ENCODE measurements at regions not wholly inside any gene's neighbourhood (a gene's known extent, or its start where the extent isn't known, plus 50 kb on each side); places are given as distances from the start of the nearest gene placed in this dataset.
"Not testable (repeated sequence)": the region's sequence is repeated elsewhere in the genome, so short reads cannot be mapped to it uniquely, and the experiment has no call there.

DNA sequence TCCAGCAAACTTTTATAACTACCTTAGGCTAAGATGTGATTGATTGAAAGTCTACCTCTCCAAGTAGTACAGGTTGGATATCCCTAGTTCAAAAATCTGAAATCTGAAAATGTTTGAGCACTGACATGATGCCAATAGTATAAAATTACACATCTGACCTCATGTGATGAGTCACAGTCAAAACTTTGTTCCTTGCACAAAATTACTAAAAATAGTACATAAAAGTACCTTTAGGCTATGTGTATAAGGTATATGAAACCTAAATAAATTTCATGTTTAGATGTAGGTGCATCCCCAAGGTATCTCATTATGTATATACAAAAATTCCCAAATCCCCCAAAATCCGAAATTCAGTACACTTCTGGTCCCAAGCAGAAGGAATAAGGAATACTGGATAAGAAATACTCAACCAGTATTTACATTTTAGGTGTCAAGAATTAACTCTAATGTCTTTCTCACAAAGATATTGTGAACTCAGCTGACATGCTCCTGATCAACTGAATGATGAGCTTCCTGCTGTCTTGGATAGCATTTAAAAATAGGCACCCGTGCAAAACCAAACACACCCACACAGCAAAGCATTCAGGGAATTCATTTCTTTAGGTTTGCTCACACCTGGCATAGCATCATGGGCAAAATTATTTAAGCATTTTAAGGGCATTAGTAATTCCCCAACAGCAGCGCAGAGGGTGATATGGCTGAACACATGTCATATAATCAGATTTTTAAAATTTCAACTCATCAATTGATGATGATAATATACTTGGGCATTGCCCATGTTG, 497.4 kb upstream of the MEIS1 start:
- no peak for DNase-seq

DNA sequence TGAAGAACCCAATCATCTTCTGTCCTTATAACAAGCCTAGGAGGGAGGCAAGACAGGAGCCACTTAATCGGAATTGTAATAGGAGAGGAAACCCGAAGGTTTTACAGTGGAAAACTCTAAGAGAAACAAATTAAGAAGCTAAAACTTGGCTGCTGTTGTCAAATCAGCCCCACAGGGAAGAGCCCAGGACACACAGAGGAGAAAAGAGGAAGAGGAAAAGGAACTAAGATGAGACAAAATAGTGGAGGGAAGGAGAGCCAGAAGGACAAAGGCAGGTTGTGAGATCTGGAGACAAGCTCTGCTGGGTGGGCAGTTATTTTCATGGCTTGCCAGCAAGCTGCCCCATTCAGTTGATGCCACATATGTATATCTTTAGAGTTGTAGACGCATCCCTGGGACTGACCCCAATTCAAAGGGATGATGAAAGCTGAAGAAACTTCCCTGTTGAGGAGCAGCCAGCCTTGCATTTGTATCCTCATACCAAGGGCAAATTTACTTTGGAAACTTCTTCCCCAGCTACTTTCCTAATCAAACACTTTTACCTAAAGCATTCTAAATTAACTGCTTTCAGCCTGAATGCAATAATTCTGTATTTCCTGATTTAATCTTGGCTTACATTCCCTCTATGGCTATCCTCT, 499.8 kb upstream of the MEIS1 start:
- DNase-seq, result no peak

DNA sequence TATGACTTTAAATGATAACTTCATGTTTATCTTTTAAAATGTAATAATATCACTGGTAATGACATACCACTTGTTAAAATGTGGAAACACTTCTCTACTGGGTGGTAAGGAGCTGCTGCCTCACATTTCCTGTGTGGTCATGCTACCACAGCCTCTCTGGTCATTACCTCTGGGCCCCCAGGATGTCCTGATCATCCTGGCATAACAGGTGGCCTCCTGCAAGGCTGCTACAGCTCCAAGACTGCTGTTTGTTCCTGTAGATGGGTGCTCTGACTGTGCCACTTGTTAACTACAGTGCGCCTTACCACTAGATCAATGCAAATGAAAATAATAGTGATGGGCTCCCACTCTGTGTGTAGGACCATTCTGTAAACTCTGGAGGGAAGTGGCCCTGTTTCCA, 500.2 kb upstream of the SPRED2 start:
- DNase-seq, result no peak

DNA sequence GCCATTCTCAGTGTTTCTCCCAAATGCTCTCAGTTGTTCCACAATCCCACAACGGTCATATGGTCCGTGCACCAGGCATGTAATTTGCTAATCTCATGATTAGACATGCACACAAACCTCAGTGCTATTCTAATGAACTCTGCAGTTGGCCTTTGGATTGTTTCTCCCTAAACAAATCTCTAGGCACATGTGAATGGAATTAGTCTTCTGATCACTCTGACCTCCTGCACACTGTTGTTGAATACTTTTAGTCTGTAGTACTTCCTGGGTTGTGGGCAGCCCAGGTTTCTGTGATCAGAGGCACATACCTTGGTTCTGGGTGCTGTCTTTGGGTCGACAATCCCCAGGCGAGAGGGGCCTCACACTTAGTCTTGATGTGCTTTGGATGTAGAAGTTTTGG, 498.7 kb upstream of the SPRED2 start:
- DNase-seq, result no peak

DNA sequence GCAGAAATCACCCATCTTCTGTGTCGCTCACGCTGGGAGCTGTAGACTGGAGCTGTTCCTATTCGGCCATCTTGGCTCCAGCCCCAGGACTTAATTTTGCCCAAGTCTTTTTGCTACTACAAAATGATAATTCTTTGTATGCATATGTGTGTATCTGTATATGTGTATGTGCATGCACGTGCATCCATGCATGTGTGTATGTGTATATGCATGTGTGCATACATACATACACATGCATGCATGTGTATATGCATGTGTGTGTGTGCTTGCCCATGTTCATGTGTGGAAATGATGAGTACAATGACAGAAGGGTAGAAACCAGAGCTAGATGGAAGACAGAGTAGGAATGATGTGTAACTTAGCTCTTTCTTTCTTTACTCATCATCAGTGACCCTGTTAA, 497.9 kb upstream of the SPRED2 start:
- DNase-seq, result no peak

DNA sequence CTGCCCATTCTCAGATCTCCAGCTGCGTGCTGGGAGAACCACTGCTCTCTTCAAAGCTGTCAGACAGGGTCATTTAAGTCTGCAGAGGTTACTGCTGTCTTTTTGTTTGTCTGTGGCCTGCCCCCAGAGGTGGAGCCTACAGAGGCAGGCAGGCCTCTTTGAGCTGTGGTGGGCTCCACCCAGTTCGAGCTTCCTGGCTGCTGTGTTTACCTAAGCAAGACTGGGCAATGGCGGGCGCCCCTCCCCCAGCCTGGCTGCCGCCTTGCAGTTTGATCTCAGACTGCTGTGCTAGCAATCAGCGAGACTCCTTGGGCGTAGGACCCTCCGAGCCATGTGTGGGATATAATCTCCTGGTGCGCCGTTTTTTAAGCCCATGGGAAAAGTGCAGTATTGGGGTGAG, 497.3 kb upstream of the SPRED2 start:
- DNase-seq, result not testable (repeated sequence)

DNA sequence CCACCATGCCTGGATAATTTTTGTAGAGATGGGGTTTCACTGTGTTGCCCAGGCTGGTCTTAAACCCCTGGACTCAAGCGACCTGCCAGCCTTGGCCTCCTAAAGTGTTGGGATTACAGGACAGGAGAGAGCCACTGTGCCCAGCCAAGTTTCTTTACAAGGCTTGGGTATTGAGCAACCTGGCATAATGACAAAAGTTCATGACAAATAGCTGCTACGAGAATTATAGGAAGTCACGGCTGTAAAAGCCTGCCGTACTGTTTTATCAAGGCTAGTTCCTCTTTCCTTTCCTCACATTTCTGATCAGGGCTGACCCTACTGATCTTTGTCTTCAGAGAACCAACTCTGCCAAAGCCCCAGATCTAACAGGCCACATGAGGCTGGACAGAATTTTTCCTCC, 490.4 kb upstream of the SPRED2 start:
- DNase-seq, result no peak

DNA sequence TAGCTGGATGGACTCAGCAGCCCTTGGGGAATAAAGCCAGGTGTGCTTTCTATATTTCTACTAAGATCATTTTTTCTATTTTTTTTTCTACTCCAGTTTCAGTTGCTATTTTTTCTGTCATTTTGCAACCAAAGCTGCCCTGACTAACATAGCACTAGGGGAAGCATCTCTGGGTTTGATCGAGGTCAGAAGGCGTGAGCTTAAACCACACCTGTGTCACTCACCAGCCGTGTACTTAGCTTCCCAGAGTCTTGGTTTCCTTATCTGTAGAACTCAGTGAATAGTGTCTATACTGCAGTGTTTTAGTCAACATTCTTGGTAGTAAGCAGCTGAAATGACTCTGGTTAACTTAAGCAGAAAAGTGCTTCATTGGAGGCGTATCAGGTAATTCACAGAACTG, 489.6 kb upstream of the SPRED2 start:
- no peak for DNase-seq

DNA sequence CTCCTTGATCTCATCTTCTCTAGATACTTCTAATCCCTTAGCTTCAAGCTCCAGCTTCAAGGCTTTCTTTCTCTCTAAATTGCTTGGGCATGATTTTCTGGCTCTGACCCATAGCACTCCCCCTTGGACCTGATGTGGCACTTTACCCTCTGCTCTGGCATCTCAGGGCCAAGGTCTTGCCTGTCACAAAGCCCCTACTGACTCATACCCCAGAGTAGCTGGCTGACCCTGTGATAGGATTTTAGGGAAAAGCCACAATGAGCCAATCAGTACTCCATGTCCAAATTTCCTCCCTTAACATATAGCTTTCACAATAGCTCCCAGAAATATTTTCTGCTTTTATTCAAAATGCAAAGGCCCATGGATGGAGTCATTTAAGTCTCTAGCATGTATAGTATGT, 488.7 kb upstream of the SPRED2 start:
- no peak for DNase-seq

DNA sequence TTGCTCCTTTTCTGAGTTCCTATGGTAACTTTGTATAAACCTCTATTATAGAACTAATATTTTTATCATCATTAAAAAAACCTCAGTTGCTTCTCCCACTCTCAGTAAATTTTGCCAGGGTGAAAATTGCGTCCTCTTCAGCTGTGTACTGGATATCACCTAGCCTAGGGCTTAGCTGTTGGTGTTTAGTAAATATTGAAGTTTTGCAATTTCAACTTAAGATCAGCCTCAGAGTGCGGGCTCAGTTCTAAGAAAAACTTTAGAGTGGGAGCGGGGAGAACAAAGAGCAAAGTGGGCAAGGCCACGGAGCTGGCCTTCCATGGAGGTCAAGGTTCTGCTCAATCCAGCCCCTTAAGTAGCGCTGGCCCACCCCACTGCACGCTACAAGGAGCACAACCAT, 488.3 kb upstream of the SPRED2 start:
- DNase-seq, result no peak

DNA sequence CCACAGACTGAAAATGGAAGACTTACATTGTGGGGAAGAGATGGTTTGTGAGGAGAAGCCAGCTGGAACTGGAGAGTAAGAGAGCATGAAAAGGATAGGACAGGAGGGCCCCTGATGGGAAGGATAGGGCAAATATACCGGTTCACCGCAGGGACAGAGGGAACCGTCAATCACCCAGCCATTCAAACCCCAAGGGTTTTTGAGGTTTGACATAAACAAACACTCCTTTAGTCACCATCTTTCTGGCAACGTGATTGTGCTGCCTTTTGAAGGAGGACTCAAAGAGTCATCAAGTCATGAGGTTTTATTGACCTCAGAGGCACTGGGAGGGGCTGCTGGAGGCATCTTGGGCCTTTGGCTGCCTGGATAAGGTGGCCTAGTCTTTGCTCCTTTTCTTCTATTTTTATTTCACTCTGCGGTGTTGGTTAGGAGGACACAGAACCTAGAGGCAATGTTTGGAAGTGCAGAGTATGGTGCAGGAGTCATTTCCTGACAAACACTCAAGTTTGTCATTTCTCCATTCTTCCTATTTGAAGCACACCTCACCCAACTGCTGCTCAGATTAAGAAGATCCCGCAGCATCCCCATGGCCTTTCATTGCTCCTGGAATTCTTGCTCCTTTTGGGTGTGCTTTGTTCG, 487.3 kb upstream of the SPRED2 start:
- DNase-seq, result no peak

DNA sequence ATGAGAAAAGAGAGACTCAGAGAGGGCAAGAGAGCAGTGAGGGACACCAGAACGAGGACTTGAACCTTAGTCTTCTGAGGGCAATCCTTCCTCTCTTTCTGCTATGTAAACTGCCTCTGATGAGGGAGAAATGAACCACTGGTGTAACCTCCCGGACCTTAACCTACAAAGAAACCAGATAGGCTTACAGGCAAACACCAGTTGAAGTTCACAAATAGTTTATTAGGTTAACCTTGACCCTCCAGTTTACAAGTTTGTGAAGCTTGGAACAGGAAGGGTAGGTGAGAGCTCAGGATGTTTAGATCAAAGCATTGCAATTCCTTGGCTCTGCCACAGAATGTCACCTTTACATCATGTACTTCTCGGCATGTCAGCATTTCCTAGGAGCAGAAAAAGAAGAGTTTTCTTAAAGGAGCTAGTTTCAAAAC, 486.4 kb upstream of the SPRED2 start:
- DNase-seq, result no peak

DNA sequence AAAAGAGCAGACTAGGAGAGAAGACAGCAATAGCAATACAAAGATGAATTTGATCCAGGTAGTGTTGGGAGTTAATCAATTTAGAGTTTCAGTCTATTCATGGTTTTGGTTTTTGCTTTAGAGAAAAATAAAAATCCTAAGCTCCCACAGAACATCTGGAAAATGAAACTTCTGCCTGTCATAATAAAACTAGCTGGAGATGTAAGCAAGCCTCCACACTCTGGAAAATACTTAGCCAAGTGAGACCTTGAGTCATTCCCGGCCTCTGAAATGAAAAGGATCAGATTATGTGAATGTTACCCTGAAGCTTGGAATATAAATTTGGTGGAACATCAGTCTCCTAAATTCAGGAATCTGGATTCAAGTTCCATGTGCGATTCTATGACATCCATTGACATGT, 485.6 kb upstream of the SPRED2 start:
- DNase-seq, result no peak

DNA sequence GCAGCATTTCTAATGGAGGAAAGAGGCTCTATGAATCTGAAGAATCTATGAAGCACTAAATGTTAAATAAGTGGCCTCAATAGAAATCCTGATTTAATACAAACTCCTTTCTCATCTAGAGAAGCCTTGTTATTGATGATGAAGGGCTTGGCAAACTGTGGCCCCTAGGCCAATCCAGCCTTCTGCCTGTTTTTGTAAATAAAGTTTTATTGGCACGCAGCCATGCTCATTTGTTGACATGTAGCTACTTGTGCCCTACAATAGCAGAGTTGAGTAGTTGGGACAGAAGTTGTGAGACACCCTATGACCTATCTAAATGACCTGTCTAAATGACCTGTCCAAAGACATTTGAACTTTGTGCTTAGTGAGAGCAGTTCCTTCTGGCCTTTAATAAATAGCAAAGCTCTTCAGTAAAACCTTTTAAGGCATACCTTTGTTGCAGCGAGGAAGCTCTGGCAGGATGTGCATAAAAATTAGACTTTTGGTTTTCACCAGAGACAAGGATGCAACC, 484.4 kb upstream of the SPRED2 start:
- DNase-seq, result no peak

DNA sequence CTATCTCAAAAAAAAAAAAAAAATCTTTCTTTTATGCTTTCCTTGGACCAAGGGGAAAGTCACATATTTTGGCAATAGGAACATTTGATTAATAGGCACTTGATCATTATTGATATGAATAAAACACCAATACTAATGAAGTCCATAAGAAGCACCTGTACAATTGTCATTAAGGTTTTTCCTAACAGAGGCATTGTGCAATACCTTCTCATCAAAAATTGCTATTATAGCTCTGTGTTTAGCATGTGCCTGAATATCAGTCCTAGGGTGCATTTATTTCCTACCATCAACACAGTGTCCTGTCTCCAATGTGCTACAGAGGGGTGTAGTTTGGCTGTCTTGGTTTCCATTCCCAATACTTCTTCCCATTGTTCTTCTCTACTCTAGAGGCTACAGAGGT, 483.8 kb upstream of the SPRED2 start:
- DNase-seq, result no peak

DNA sequence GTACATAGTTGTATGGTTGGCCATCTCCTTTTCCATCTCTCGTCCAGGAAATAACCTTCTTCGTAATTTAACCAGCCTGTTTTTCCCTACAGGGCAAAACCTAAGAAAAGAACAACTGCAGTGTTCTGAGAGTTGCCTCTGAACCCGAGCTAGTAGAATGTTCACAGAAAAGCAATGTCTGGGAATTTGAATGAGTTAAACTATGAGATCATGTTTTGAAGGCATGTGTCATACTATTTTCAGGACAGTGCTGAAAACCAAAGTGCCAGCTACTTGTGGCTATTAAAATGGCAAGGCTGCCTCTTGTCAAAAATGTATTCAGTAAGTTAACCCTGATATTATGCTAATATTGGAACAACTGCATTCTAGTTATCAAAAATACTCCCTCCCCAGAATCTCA, 482.9 kb upstream of the SPRED2 start:
- no peak for DNase-seq

DNA sequence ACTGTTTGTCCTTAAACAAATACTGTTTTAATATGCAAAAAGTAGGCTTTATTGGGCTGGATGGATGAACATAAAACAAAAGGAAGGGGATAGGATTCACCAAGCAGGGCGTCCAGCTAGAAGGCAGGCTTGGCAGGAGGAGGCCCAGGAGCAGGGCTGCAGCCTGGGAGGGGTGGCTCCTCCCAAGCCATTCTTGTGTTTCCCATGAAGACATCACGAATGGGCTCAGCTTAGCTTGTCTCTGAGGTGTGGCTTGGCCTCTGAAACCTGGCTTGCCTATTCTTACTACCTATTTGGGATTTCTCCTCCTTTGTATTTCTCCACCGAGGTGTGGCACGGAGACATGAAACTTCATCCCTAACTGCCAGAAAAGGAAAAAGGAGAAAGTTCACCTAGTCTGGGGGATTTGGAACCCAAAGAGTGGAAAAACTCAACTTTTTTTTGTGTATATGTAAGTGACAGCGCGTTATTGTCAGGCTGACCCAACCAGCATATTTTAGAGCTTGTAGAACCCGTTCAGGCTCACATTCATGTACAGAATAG, 481.9 kb upstream of the SPRED2 start:
- DNase-seq, result no peak

DNA sequence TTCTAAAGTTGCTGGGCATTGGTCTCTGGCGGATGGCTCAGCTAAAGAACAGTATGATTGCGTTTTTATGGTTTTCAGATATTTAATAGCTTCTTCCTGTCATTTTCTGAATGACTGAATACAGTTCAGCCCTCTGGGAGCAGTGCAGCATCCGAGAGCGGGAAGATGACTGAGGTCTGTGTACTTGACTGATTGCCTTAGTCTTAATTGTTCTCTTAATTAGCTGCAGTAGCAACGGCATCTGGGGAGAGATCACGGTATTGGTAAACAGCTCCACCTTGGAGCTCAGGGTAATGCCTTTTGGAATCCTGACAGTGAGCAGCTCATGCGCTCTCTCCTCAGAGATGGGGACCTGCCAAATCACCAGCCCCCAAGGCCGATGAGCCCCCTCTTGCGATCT, 481.4 kb upstream of the SPRED2 start:
- DNase-seq, result no peak

DNA sequence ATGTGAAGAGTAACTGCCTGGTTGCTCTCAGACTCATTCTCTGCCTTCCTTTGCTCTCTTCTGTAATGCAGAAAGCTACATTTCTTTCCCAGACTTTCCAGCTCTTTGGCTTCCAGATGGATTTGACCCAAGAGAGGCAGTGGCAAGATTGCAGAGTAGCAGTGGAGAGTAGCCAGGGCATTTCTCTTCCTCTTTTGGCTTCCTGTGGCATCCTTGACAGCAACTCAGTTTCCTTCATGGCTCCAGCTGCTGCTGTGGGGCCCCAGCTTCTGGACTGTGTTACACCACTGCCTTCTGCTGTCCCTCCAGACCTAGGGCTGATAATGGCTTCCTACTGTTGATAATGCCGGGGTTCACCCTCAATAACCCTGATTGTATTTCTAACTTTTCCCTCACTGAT, 469.4 kb upstream of the SPRED2 start:
- DNase-seq, result no peak

DNA sequence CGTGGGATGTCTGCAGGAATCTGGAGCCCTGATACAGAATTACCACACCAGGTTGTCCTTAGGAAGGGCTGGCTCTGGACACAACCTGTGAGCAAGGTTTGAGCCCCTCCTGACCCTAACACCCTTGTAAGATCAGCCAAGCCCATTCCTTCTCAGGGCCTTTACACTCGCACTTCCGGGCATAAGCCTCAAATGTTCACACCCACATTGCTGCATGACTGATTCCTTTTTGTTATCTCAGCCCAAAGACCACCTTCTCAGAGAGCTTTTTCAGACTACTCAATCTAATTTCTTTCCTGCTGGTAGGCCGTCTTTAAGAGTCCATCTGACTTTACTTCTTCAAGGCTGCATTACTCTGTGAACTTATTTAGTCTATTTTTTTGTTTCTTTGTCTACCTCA, 464.0 kb upstream of the SPRED2 start:
- DNase-seq, result no peak

DNA sequence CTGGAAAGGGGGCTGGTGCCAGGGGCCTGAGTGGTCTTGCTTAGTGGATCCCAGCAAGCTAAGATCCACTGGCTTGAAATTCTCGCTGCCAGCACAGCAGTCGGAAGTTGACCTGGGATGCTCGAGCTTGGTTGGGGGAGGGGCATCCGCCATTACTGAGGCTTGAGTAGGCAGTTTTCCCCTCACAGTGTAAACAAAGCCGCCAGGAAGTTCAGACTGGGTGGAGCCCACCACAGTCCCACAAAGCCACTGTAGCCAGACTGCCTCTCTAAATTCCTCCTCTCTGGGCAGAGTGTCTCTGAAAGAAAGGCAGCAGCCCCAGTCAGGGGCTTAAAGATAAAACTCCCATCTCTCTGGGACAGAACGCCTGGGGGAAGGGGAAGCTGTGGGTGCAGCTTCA, 457.7 kb upstream of the SPRED2 start:
- DNase-seq, result not testable (repeated sequence)

DNA sequence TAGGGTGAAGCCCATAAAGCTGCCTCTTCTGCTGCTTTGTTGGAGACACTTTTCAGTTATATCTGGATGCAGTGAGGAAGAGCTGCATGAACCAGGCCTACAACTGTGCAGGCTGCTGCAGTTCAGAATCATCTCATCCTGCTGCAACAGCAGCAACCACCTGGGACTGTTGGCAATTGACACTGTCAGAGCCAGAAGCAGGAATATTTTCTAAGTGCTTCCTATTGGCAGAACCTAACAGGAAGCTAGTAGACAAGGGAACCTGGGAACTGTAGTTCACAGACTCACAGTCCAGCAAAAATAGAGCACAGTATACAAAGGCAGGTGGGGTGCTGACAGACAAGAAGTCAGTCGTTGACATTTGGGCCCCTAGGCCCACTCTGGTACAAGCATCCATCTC, 452.9 kb upstream of the SPRED2 start:
- no peak for DNase-seq

DNA sequence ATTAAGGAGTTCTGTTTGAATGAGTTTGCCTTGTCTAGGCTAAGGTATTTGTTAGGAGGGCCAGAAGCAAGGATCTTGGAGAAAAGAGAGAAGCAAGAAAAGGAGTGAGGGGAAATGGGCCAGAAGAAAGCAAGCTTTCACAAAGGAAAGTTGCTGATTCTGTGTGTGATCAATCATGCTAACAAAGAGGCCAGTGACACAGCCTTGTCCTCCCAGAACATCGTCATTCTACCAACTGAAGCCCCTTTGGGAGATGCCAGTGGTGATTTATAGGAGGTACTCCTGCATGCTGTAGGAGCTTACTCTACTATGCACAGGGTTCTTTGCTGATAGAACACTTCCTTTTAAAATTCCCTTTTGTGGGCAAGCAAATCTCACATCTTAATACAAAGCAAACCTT, 449.2 kb upstream of the SPRED2 start:
- DNase-seq, result no peak

DNA sequence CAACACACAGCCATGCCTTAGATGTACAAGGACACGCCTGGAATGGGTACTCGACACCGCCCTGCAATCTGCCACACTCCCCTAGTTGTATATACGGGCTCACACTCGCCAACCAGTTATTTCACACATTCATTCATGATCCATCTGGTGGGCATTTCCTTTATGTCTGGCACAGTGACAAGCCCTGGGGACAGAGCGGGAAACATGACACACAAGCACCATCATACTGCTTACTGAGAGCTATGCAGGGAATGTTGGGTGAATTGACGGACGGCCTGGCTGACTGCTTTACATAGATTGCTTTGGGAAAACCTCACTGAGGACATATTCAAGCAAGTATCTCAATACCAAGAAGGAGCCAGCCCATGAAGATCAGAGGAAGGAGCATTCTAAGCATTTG, 448.0 kb upstream of the SPRED2 start:
- DNase-seq, result no peak
